Endothelial cell of umbilical vein (primary cell): ENCODE measurements at regions not wholly inside any gene's neighbourhood (a gene's known extent, or its start where the extent isn't known, plus 50 kb on each side); places are given as distances from the start of the nearest gene placed in this dataset.

Experiments used
- BruUV-seq: library from RNA; stranded (reverse); fragments of 400-500 nt; replicated peaks from 2 replicates; lab custom pipeline; 2021; lab: Mats Ljungman, UMichigan
- CTCF ChIA-PET: fragments of 300-600, 350-600 bp; sonication (Branson Sonifier 250); formaldehyde crosslinking; loops from one replicate; lab custom pipeline; 2021; ENCODE audit warnings: antibody characterized with exemption, inconsistent platforms; lab: Charles Lee
- POLR2A ChIA-PET: fragments of 300-600, 350-600 bp; sonication (Branson Sonifier 250); formaldehyde crosslinking; loops from one replicate; lab custom pipeline; 2021; ENCODE audit warnings: antibody characterized with exemption, inconsistent platforms; lab: Charles Lee
- DNase-seq: peaks from one replicate; pipeline ENCODE4 v3.0.0-alpha.2; 2011; ENCODE audit warnings: low read depth, low spot score
- FAIRE-seq: peaks from 2 replicates; lab custom pipeline; 2011; peaks lifted over from hg19 to GRCh38; lab: Jason Lieb, UNC
- H2AFZ ChIP-seq: 2 replicates; pipeline ENCODE4 v1.6.0; 2012; ENCODE audit warnings: low read depth, low read length, control low read depth, inconsistent platforms
- H3K27ac ChIP-seq: 2 replicates; pipeline ENCODE4 v1.5.1; 2011; ENCODE audit warnings: low read depth, mild to moderate bottlenecking, control low read depth, low read length, moderate library complexity; ENCODE audit not compliant: insufficient read depth
- H3K27me3 ChIP-seq, 2 experiments: 2 replicates each; pipeline versions ENCODE4 v1.6.0 to v1.6.1; 2011; ENCODE audit warnings: low read length in 2 of 2, mixed read lengths in 1 of 2; ENCODE audit not compliant: control insufficient read depth in 2 of 2, insufficient read depth in 2 of 2
- H3K36me3 ChIP-seq, 2 experiments: 2 replicates in 1 of 2; 3 replicates in 1 of 2; pipeline ENCODE4 v1.5.1; 2011; ENCODE audit warnings: low read length in 2 of 2, mild to moderate bottlenecking in 1 of 2, moderate library complexity in 1 of 2; ENCODE audit not compliant: control insufficient read depth in 2 of 2, insufficient read depth in 2 of 2; ENCODE audit errors: extremely low read depth in 1 of 2
- H3K4me1 ChIP-seq: 3 replicates; pipeline ENCODE4 v1.5.1; 2011; ENCODE audit warnings: mild to moderate bottlenecking, low read length; ENCODE audit not compliant: control insufficient read depth, insufficient read depth; ENCODE audit errors: extremely low read depth
- H3K4me2 ChIP-seq: 2 replicates; pipeline ENCODE4 v1.6.1; 2011; ENCODE audit warnings: low read length, control low read depth, mixed read lengths; ENCODE audit not compliant: insufficient read depth
- H3K4me3 ChIP-seq, 3 experiments: fragments of 200-600 bp in 1 of 3; sonication (generic), shearing (Covaris generic) in 1 of 3; replicated peaks in 1 of 3; 2 replicates each; pipeline ENCODE4 v1.5.1; 2011 to 2016; ENCODE audit warnings: control low read depth in 3 of 3, low read length in 3 of 3, mild to moderate bottlenecking in 2 of 3, inconsistent platforms in 1 of 3, low read depth in 1 of 3, moderate library complexity in 1 of 3; ENCODE audit not compliant: insufficient read depth in 1 of 3
- H3K79me2 ChIP-seq: 2 replicates; pipeline ENCODE4 v1.6.0; 2012; ENCODE audit warnings: low read length, inconsistent platforms; ENCODE audit not compliant: control insufficient read depth, insufficient read depth
- H3K9ac ChIP-seq: replicated peaks from 2 replicates; pipeline ENCODE3; 2011; ENCODE audit warnings: low read length, control low read depth; ENCODE audit not compliant: insufficient read depth; ENCODE audit errors: extremely low read depth
- H3K9me1 ChIP-seq: replicated peaks from 3 replicates; pipeline ENCODE4 v1.6.0; 2011; ENCODE audit warnings: mild to moderate bottlenecking, low read length; ENCODE audit not compliant: control insufficient read depth, insufficient read depth; ENCODE audit errors: extremely low read depth
- H3K9me3 ChIP-seq: replicated peaks from 2 replicates; pipeline ENCODE4 v1.5.1; 2012; ENCODE audit warnings: low read length, inconsistent platforms; ENCODE audit not compliant: control insufficient read depth, insufficient read depth
- H4K20me1 ChIP-seq: replicated peaks from 2 replicates; pipeline ENCODE3; 2011; ENCODE audit warnings: mild to moderate bottlenecking, low read length; ENCODE audit not compliant: control insufficient read depth, insufficient read depth; ENCODE audit errors: extremely low read depth
- EZH2 ChIP-seq: IDR thresholded peaks from 2 replicates; pipeline ENCODE4 v1.6.1; 2012; ENCODE audit warnings: borderline replicate concordance, low read depth, mild to moderate bottlenecking, moderate library complexity, low read length, inconsistent platforms; ENCODE audit not compliant: severe bottlenecking
- FOS ChIP-seq: IDR thresholded peaks from 2 replicates; pipeline ENCODE4 v1.6.1; 2011; ENCODE audit warnings: mild to moderate bottlenecking, low read length, moderate library complexity, borderline replicate concordance; ENCODE audit not compliant: insufficient read depth
- GATA2 ChIP-seq: IDR thresholded peaks from 2 replicates; pipeline ENCODE4 v1.7.0; 2011; ENCODE audit warnings: low read depth, mild to moderate bottlenecking, moderate library complexity, mixed read lengths, low read length; ENCODE audit not compliant: insufficient read length, insufficient read depth
- JUN ChIP-seq: IDR thresholded peaks from 2 replicates; pipeline ENCODE4 v1.6.1; 2011; ENCODE audit warnings: borderline replicate concordance, low read depth; ENCODE audit not compliant: insufficient read length, insufficient read depth
- MYC ChIP-seq: IDR thresholded peaks from one replicate; pipeline ENCODE4 v1.6.1; 2011; ENCODE audit warnings: mild to moderate bottlenecking, low read depth, low read length
- POLR2A ChIP-seq: IDR thresholded peaks from 2 replicates; pipeline ENCODE4 v1.6.1; 2012; ENCODE audit warnings: low read depth, mild to moderate bottlenecking, control low read depth, low read length
- POLR2AphosphoS5 ChIP-seq: IDR thresholded peaks from 2 replicates; pipeline ENCODE4 v1.6.1; 2012; ENCODE audit warnings: low read depth, mild to moderate bottlenecking, control low read depth, low read length, moderate library complexity; ENCODE audit not compliant: insufficient read depth
- dilution Hi-C: fragments of 300-500 bp; cut with MboI; formaldehyde crosslinking; loops from one replicate; pipeline ENCODE4 v1.15.0; 2019; ENCODE audit warnings: low sequenced_read_pairs; ENCODE audit not compliant: extremely low pct_ligation_motif_present
- intact Hi-C: fragments of 100-400 bp; cut with micrococcal nuclease; formaldehyde crosslinking; loops from one replicate; pipeline ENCODE4 v1.10.0; 2022
- TF ChIP-seq, protein P1 (sequence below), 2 donors: IDR thresholded peaks; 1 replicate in 1 of 2; 2 replicates in 1 of 2; pipeline ENCODE4 v1.5.1; 2011; ENCODE audit warnings: low read length in 2 of 2, mild to moderate bottlenecking in 2 of 2, moderate library complexity in 2 of 2, control low read depth in 1 of 2, inconsistent platforms in 1 of 2, low read depth in 1 of 2; ENCODE audit not compliant: insufficient read depth in 1 of 2; ENCODE audit errors: extremely low read depth in 1 of 2
- TF ChIP-seq, protein P2 (sequence below): IDR thresholded peaks from 2 replicates; pipeline ENCODE4 v1.6.1; 2011; ENCODE audit not compliant: insufficient read depth, insufficient read length

DNA sequence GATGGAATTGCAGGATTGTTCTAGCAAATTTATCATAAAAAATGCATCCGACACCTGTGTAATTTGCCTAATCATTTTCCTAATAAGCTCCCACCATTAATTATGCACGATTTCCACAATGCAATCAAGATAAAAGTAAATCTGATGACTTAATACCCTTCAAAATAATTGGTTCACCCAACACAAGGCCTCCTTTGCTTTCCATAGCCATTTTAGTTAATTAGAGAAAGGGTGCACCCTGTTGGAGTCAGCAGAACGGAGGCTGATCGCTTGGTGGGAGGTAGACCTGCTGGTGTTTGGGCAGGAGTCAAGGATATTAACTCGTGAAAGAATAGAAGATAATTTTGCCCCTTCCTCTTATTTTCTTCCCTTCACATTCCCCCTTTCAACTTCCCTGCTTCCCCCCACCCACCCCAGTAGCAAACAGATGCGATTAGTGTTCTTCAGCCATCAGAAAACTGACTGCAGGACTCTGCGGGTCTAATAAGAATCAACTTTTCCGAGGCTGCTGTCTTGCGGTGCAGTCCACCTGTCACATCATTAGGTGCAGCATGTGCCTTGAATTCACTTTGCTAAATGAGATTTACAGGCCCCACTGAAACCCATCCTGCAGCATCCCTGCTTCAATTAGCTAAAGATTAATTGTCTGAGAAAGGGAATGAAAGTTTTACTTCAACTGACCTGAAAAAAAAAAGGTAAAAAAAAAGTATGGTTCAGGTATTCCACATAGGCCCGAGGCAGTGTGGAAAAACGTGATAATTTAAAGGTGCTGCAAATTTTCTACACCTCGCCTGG is 553.7 kb upstream of the LMO3 start:
- Histone ChIP-seq H3K27me3 (no peaks in the 10 kb centered on the region), H3K27ac (no peak overlapping the region), H3K9ac (no peak overlapping the region), H3K4me1 (no peaks in the 10 kb centered on the region), H3K4me3 (no peak overlapping the region), H3K79me2 (no peaks in the 10 kb centered on the region), H3K36me3 (no peaks in the 10 kb centered on the region), H2AFZ (no peak overlapping the region), H3K9me1 (no peaks in the 10 kb centered on the region), H3K4me2 (no peak overlapping the region), H4K20me1 (no peaks in the 10 kb centered on the region), H3K9me3 (no peaks in the 10 kb centered on the region)
- TF ChIP-seq POLR2AphosphoS5 (no peak), MYC (no peak), POLR2A (no peak), EZH2 (no peak), GATA2 (no peak), JUN (no peak), FOS (no peak)
- TF ChIP-seq, protein P1, sequence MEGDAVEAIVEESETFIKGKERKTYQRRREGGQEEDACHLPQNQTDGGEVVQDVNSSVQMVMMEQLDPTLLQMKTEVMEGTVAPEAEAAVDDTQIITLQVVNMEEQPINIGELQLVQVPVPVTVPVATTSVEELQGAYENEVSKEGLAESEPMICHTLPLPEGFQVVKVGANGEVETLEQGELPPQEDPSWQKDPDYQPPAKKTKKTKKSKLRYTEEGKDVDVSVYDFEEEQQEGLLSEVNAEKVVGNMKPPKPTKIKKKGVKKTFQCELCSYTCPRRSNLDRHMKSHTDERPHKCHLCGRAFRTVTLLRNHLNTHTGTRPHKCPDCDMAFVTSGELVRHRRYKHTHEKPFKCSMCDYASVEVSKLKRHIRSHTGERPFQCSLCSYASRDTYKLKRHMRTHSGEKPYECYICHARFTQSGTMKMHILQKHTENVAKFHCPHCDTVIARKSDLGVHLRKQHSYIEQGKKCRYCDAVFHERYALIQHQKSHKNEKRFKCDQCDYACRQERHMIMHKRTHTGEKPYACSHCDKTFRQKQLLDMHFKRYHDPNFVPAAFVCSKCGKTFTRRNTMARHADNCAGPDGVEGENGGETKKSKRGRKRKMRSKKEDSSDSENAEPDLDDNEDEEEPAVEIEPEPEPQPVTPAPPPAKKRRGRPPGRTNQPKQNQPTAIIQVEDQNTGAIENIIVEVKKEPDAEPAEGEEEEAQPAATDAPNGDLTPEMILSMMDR (IDR thresholded peaks at IDR 0.05; ENCODE audit: extremely low read depth in 1 of 2, insufficient read depth in 1 of 2, low read depth in 1 of 2, low read length in 2 of 2), result no peak
- TF ChIP-seq, protein P2, sequence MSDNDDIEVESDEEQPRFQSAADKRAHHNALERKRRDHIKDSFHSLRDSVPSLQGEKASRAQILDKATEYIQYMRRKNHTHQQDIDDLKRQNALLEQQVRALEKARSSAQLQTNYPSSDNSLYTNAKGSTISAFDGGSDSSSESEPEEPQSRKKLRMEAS, result no peak
- POLR2A ChIA-PET, result no interaction called here
- BruUV-seq, result no TSS peak
- DNase-seq, result no peak
- no peak for FAIRE-seq
- intact Hi-C loops, result no loop called here
- CTCF ChIA-PET, result no interaction called here
- dilution Hi-C loops, result no loop called here
